GM19372 (cell line): ENCODE measurements at regions not wholly inside any gene's neighbourhood (a gene's known extent, or its start where the extent isn't known, plus 50 kb on each side); places are given as distances from the start of the nearest gene placed in this dataset.
"Not testable (repeated sequence)": the region's sequence is repeated elsewhere in the genome, so short reads cannot be mapped to it uniquely, and the experiment has no call there.

Source experiments
- ATAC-seq: cut with Tn5 transposase; IDR thresholded peaks from one replicate; pipeline ENCODE4 v1.9.1; 2021; ENCODE audit warnings: mild to moderate bottlenecking, low read depth, moderate library complexity; ENCODE audit not compliant: unreplicated experiment

GRCh38 chr2:65980531-65980930, 454.4 kb upstream of the MEIS1 start:
- no peak for ATAC-seq

DNA sequence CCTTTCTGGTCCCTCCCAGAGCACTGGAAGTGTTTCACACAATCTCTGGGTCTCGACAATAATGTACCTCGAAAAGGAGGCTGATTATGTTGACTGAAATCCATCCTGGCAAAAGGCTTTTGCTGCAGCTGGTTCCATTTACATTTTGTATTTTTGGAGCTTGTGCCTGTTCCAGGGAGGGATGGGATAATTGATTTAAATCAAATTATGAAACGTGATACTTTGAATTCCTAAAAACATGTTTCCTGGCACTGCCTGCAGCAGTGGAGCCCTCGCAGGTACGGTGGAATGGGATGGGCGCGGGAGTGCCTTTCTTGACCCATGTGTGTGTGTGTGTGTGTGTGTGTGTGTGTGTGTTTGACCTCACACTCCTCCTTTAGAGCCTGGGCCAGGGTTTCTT, 455.5 kb upstream of the MEIS1 start:
- ATAC-seq = no peak

DNA sequence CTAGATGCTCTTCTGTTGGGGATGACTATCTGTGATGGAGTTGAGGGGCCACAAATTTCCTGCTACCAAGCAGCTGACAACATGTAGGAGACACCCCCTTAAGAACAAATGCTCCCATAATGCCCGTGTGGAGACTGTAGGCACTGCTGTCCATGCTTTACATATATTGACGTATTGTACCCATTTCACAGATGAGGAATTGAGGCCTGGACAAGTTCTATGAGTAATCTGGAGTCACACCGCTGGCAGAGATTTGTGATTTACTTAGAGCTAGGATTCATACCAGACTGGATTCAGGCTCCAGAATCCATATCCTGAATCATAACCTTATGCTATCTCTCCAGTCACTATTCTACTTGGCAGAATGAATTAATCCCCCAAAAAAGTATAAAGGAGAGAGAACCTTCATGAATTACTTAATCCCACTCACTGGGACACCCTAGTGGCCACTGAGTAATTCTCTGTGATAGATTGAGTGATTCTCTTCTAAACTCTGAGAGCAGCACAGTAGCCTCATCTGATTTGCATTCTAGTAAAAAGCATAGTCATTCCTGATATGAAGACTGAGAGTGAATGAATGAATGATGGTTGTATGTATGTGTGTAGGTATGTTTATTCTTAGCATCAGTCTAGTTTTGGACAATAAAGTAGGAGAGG, 460.7 kb upstream of the MEIS1 start:
- ATAC-seq = no peak

GRCh38 chr2:65969161-65969560, 465.8 kb upstream of the MEIS1 start:
- no peak for ATAC-seq

DNA sequence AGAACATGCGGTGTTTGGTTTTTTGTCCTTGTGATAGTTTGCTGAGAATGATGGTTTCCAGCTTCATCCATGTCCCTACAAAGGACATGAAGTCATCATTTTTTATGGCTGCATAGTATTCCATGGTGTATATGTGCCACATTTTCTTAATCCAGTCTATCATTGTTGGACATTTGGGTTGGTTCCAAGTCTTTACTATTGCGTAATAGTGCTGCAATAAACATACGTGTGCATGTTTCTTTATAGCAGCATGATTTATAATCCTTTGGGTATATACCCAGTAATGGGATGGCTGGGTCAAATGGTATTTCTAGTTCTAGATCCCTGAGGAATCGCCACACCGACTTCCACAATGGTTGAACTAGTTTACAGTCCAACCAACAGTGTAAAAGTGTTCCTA, 471.6 kb upstream of the MEIS1 start:
- not testable (repeated sequence) for ATAC-seq

DNA sequence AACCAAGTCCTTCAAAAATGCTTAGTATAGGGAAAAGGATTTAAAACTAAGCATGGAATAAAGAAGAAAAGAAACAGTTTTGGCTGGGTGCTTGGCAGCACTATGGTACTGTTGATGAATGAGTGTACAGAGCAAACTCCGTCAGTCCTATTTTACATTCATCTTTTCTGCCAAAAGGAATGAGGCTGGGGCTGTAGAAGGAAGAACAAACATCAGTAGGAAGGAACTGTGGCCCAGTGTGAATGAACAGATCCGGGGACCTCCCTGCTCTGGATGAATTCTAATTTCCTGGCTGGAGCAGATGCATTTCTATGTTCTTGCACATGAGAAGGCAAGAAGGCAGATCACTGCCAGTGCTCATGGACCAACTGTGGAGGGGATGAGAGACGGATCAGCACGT, 474.0 kb upstream of the MEIS1 start:
- no peak for ATAC-seq

GRCh38 chr2:65957886-65958285, 477.0 kb upstream of the MEIS1 start:
- ATAC-seq = no peak

DNA sequence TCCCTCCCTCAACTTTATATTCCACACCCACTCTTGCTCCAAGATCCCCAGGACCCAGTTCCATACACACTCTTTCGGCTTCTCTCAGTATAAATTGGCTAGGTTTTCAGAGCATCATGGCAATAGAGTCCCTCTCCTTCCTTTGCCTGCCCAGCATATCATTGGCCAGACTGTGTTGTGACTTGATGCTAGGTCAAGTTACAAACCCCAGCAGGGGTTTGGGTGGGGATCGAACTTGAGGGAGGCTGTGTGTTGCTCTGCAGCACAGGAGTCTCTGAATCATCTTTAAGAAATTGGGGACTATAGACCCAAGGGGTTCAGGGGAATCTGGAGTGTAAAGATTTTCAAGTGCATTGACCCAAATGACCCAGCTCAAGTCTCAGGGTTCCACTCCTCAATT, 477.5 kb upstream of the MEIS1 start:
- ATAC-seq = no peak

DNA sequence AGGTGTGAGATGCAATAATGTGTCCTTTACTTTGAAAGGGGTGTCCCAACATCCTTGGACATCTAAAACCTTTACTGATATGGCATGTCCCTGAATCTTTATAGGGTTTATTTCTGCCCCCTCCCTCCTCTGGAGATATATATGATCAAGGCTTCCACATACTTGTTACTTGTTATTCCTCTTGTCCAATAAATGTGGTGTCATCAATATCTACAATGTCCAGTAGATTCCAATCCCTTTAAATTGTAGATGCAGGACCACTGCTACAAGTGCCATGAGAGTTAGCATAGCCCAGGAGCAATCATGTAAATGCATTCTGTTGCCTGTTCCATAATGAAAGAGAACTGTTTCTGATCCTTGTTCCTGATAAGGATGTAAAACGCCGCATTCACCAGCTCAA, 479.7 kb upstream of the MEIS1 start:
- ATAC-seq = no peak

DNA sequence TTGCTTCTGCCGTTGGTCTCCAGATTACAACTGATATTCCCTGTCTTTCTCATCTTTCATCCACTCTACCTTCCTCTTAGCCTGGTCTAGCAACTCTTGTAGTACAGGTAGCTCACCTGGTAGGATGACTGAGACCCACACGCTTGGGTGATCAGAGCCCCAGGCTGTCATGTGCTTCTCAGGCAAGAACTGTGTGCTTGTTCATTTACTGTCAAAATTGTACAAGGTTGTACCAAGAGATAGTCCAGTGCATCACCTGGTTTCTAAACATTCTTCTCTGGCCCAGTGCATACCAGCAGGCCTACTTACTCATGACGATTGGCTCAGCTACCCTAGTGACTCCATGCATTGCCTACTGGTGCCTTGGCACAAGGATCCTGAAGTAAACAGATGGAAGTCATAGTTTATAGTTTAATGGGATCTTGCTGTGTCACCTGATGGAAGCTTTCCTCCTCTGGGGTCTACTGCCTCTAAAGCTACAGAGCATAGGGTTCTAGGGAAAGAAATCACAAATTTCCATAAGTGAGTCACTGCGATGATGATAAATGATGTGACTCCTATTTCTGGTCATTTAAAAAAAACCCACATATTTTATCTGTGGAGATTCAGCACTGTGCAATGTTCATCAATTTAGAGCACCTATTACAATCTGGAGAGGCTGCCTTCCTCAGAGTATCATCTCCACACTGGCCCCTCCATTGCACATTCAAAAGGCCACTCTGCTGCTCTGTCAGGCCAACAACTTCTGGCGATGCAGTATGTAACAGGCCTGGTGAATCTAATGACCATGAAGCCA, 481.8 kb upstream of the MEIS1 start:
- ATAC-seq = no peak

GRCh38 chr2:65944213-65944612, 490.7 kb upstream of the MEIS1 start:
- no peak for ATAC-seq

GRCh38 chr2:65943099-65943786, 491.7 kb upstream of the MEIS1 start:
- ATAC-seq = no peak

- no peak for ATAC-seq
These were observed 494.1 kb upstream of the MEIS1 start for GRCh38 chr2:65940856-65941255.

DNA sequence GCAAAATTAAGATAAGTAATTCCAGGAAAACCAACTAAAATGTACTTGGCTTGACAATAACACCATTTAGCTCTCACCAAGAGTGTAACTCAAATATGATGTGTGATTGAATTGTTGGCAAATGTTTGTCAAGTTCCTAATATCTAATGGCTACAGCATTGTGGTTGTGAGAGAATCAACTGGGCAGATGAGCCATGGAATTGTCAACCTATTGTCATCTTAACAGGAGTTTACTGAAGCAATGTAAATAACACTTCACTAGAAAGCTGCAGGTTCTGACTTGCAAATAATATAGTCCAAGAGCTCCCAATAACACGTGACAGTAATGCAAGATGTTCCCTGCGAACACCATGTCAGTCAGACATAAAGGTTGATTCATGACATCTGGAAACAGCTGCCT, 495.2 kb upstream of the MEIS1 start:
- no peak for ATAC-seq

- ATAC-seq = no peak
These were observed 497.4 kb upstream of the MEIS1 start for GRCh38 chr2:65937379-65938160.

- no peak for ATAC-seq
These were observed 499.8 kb upstream of the MEIS1 start for GRCh38 chr2:65934992-65935629.

DNA sequence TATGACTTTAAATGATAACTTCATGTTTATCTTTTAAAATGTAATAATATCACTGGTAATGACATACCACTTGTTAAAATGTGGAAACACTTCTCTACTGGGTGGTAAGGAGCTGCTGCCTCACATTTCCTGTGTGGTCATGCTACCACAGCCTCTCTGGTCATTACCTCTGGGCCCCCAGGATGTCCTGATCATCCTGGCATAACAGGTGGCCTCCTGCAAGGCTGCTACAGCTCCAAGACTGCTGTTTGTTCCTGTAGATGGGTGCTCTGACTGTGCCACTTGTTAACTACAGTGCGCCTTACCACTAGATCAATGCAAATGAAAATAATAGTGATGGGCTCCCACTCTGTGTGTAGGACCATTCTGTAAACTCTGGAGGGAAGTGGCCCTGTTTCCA, 500.2 kb upstream of the SPRED2 start:
- no peak for ATAC-seq

- no peak for ATAC-seq
These were observed 498.7 kb upstream of the SPRED2 start for GRCh38 chr2:65931056-65931455.

DNA sequence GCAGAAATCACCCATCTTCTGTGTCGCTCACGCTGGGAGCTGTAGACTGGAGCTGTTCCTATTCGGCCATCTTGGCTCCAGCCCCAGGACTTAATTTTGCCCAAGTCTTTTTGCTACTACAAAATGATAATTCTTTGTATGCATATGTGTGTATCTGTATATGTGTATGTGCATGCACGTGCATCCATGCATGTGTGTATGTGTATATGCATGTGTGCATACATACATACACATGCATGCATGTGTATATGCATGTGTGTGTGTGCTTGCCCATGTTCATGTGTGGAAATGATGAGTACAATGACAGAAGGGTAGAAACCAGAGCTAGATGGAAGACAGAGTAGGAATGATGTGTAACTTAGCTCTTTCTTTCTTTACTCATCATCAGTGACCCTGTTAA, 497.9 kb upstream of the SPRED2 start:
- no peak for ATAC-seq

DNA sequence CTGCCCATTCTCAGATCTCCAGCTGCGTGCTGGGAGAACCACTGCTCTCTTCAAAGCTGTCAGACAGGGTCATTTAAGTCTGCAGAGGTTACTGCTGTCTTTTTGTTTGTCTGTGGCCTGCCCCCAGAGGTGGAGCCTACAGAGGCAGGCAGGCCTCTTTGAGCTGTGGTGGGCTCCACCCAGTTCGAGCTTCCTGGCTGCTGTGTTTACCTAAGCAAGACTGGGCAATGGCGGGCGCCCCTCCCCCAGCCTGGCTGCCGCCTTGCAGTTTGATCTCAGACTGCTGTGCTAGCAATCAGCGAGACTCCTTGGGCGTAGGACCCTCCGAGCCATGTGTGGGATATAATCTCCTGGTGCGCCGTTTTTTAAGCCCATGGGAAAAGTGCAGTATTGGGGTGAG, 497.3 kb upstream of the SPRED2 start:
- not testable (repeated sequence) for ATAC-seq
